Left lobe of liver (tissue), 2 donors: ENCODE measurements at regions not wholly inside any gene's neighbourhood (a gene's known extent, or its start where the extent isn't known, plus 50 kb on each side); places are given as distances from the start of the nearest gene placed in this dataset.

Source experiments
- ATAC-seq: fragments of 200-7000 bp; cut with Tn5 transposase; one replicate; pipeline ENCODE4 v1.9.1; 2020; ENCODE audit warnings: mild to moderate bottlenecking, moderate library complexity
- DNase-seq: peaks from one replicate; pipeline ENCODE4 v3.0.0-alpha.2; 2020; ENCODE audit warnings: low spot score
- donor health status: DM: no; HTN: no; CAD: no; lungs with moderate emphysema.
- donor health status: DM: no; HTN: yes; CAD: no.

DNA sequence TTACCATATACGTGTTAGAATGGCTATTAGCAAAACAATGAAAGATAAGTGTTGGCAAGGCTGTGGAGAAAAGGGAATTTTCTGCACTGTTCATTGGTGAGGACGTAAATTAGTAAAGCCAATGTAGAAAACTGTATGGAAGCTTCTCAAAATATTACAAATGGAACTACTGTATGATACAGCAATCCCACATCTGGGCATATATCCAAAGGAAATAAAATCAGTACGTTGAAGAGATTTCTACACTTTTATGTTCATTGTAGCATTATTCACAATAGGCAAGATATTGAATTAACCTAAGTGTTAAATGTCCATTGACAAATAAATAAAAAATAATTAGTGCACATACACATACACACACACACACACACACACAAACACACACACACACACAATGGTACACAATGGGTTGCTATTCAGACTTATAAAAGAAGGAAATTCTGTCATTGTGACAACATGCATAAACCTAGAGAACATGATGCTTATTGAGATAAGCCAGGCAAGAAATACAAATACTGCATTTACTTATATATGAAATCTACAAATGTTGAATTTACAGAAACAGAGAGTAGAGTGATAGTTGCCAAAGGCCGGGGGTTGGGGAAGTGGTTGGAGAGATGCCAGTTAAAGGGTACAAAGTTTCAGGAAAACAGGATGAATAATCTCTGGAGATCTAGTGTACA is 565.8 kb upstream of the LRRC4C start:
- DNase-seq (no peak), ATAC-seq (no peak)

GRCh38 chr11:42034826-42035225 is 575.4 kb upstream of the LRRC4C start:
- ATAC-seq, result no peak

DNA sequence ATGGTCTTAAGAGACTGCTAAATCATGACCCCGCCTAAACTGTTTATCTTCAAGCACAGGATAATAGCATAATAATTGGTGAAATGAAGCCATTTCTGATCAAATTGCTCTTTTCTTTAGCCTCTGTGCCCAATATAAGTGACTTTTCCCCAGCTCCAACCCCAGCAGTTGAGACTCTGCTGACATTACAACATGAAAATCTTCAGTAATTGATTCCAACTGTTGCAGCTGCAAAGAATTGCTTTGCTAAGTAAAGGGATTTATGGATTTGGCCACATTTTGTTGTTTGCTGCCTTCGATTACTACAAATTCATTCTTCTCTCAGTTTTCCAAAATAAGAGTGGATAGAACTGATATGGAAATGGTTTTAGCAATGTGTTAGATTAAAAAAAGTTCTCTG is 576.7 kb upstream of the LRRC4C start:
- DNase-seq, result no peak
- no peak for ATAC-seq

More at GRCh38 chr11:42034826-42035225, 575.4 kb upstream of the LRRC4C start:
- DNase-seq, result no peak

DNA sequence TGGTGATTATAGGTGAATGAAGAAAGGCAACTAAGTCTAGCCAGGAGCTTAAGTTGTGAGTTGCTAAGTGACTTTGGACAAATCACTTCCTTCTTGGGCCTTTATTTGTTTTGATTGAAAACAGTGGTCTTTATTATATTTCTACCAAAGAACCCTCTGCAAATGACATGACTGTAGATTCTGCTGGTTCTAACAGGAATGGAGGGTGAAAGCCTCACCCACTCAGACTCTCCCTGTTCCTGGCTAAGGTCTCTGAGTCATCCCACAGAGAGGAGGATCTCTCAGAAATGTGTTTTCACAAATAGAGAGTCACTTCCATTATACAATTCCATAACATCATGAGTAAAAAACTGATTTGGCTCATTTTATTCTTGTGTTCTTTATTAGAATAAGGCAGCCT is 583.9 kb upstream of the LRRC4C start:
- ATAC-seq (no peak), DNase-seq (no peak)

DNA sequence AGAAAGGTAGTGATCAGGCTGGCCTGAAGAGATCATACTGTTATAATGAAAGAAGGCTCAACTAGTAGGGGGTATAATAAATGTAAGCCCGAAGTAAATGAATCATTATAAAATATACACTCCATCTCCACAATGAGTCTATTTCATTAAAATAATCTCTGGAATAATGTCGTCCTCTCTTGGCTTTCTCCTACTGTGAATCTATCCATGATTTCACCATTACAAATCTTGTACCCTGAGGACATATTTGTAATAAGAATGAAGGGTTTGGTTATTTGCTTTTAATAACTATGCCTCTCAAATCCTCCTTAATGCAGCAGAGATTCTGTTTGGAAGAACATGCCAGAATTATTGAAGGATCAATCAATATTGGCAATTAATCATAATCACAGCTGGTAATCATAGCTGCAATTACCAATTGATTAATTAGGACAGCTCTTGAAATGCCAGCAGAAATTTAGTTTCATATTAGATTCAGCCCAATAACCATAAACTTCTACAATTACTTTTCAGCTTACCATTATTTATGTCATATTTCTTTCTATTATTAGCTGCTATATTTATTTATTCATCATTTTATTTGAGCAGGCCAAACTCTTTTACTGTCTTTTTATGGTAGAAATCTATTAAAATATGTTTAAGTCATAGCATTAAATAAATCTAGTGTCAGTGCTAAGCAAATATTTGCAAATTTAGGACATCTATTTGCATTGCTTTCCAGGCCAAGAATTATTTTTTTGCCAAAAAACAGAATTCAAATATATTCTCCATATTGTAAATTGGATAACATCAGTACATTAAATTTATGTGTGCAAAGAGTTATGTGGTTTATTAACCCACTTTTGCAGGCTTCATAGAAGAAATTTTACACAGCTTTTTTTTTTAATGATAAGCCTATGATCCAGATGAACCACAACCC is 588.4 kb upstream of the LRRC4C start:
- ATAC-seq, result no peak
- no peak for DNase-seq

GRCh38 chr11:42049186-42049585 is 589.7 kb upstream of the LRRC4C start:
- ATAC-seq, result no peak
- DNase-seq, result no peak

GRCh38 chr11:42049650-42050049 is 590.2 kb upstream of the LRRC4C start:
- DNase-seq (no peak), ATAC-seq (no peak)

- no peak for ATAC-seq
- DNase-seq, result no peak
Measured at GRCh38 chr11:42054351-42054900, 595.0 kb upstream of the LRRC4C start.

DNA sequence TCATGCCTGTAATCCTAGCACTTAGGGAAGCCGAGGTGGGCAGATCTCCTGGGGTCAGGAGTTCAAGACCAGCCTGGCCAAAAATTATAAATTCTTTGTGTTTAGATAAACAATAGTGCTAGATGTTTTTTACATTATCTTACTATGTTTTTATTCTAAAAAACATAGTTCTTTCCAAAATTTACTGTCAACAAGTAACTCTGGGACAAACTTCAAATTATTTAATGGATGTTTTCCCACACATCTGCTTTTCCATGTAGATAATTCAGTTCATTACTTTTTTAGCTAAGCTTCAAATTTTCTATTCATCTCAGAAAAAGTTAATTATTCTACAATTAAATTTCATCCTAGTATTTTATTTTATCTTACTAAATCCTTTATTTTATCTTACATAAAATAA is 596.2 kb upstream of the LRRC4C start:
- no peak for ATAC-seq

GRCh38 chr11:42058794-42059193 is 599.3 kb upstream of the LRRC4C start:
- ATAC-seq (no peak), DNase-seq (no peak)

More for the DNA sequence above, 596.2 kb upstream of the LRRC4C start:
- DNase-seq, result no peak

DNA sequence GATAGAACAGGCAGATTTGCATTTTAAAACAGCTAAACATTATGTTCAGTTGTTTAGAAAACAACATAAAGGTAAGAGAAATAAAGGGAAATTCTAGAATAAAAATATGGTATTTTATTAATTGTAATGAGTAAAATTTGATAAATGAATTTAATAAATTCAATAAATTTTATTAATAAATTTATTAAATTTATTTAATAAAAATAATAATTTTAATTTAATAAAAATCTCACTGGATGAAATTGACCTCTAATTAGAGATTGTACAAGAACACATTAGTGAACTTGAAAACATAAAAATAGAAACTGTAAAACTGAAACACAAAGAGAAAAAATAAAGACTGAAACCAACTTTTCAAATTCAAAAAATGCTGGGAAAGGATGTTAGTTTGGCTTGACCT is 605.7 kb upstream of the LRRC4C start:
- ATAC-seq (no peak), DNase-seq (no peak)

DNA sequence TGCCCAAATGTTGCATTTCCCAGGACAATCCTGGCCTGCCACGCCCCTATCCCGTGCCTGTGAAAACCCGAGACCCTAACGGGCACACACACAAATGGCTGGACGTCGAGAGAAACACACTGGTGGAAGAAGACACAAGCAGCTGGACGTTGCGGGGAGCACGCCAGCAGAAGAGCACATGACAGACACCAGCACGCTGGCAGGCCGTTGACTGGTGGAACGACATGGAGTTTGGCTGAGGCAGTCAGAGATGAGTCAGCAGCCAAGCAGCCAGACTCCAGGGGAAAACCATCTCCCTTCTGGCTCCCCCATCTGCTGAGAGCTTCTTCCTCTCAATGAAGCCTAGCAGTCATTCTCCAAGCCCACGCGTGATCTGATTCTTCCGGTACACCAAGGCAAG is 606.7 kb upstream of the LRRC4C start:
- ATAC-seq, result no peak
- no peak for DNase-seq

GRCh38 chr11:42074306-42074705 is 614.9 kb upstream of the LRRC4C start:
- no peak for ATAC-seq

DNA sequence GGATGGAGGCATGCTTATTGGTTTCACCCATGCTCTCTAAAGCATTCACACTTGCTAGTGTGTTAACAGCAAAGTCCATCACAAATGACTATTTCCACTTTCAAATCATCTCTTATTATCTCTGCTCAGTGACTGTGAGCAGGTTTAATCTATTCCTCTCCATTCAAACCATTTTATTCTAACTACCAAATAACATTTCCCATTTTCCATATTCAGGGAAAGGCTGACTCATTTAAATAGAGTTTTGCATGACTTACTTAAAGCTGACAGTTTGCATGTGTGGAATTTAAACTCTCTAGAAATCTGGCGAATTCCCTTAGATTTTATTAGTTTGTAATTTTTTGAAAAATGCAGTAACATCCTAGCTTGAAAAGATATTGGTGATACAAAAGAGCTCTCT is 615.7 kb upstream of the LRRC4C start:
- ATAC-seq, result no peak
- no peak for DNase-seq

More at GRCh38 chr11:42074306-42074705, 614.9 kb upstream of the LRRC4C start:
- no peak for DNase-seq

- ATAC-seq, result no peak
- DNase-seq, result no peak
Measured at GRCh38 chr11:42077794-42078193, 618.3 kb upstream of the LRRC4C start.

- DNase-seq (no peak), ATAC-seq (no peak)
Measured at GRCh38 chr11:42085736-42086135, 626.3 kb upstream of the LRRC4C start.

- DNase-seq, result no peak
- no peak for ATAC-seq
Measured at GRCh38 chr11:42093541-42093940, 634.1 kb upstream of the LRRC4C start.

GRCh38 chr11:42098075-42098474 is 638.6 kb upstream of the LRRC4C start:
- ATAC-seq (no peak), DNase-seq (no peak)

GRCh38 chr11:42112866-42113265 is 653.4 kb upstream of the LRRC4C start:
- no peak for ATAC-seq
- DNase-seq, result no peak

DNA sequence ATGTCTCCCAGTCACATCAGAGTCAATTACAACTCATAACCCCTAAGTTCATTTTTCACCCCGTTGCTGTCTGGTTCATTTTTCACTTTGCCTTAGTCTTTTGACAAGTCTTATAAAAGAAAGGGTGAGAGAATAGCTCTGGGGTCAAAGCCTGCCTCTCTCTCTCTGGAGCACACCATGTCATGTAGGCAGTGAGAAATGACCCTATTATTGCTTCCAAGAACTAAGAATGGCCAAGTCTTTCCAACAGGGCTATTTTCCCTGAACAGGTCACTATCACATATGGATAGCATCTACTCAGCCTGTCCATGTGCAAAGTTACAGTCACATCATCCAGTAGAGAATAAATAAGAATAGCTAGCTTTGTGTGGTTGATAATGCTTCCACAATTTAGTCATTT is 655.5 kb upstream of the LRRC4C start:
- ATAC-seq, result no peak
- DNase-seq, result no peak

GRCh38 chr11:42138454-42138853 is 679.0 kb upstream of the LRRC4C start:
- no peak for DNase-seq
- no peak for ATAC-seq

GRCh38 chr11:42145311-42145710 is 685.9 kb upstream of the LRRC4C start:
- ATAC-seq (no peak), DNase-seq (no peak)
